Liver (tissue), 3 donors: ENCODE measurements at regions not wholly inside any gene's neighbourhood (a gene's known extent, or its start where the extent isn't known, plus 50 kb on each side); places are given as distances from the start of the nearest gene placed in this dataset.
"Not testable (repeated sequence)": the region's sequence is repeated elsewhere in the genome, so short reads cannot be mapped to it uniquely, and the experiment has no call there.

ENCODE experiments used
- HNF4G ChIP-seq: IDR thresholded peaks from 2 replicates; pipeline ENCODE4 v1.6.1; 2016; ENCODE audit warnings: antibody characterized with exemption
- JUND ChIP-seq, 2 donors: IDR thresholded peaks; 2 replicates each; pipeline ENCODE4 v1.6.1; 2016; ENCODE audit warnings: antibody characterized with exemption in 2 of 2
- MAX ChIP-seq: IDR thresholded peaks from 2 replicates; pipeline ENCODE4 v1.6.1; 2016; ENCODE audit warnings: antibody characterized with exemption
- RAD21 ChIP-seq, 2 donors: IDR thresholded peaks; 2 replicates each; pipeline ENCODE4 v1.6.1; 2016; ENCODE audit warnings: antibody characterized with exemption in 2 of 2, mild to moderate bottlenecking in 2 of 2
- REST ChIP-seq: IDR thresholded peaks from 2 replicates; pipeline ENCODE4 v1.6.1; 2016; ENCODE audit warnings: antibody characterized with exemption, mild to moderate bottlenecking
- TAF1 ChIP-seq: conservative IDR thresholded peaks from 2 replicates; pipeline ENCODE4 v1.6.1; 2016; ENCODE audit warnings: antibody characterized with exemption, mild to moderate bottlenecking
- YY1 ChIP-seq: IDR thresholded peaks from 2 replicates; pipeline ENCODE4 v1.6.1; 2016; ENCODE audit warnings: antibody characterized with exemption, mild to moderate bottlenecking
- TF ChIP-seq, protein P1 (sequence below): fragments of 150-350 bp; IDR thresholded peaks from 2 replicates; pipeline ENCODE4 v1.5.1; 2017; ENCODE audit warnings: improper control_type of control experiment, low read depth, low read length; ENCODE audit not compliant: missing input control
- TF ChIP-seq, protein P2 (sequence below): IDR thresholded peaks from 2 replicates; pipeline ENCODE4 v1.6.1; 2016; ENCODE audit warnings: antibody characterized with exemption
- donor health status: healthy.
- donor health status: healthy.

GRCh38 chrX:137107877-137108276 lies 74.1 kb upstream of the GPR101 start:
- TF ChIP-seq RAD21 (IDR thresholded peaks at IDR 0.05); YY1; REST; JUND (IDR thresholded peaks at IDR 0.05); TAF1; HNF4G; MAX: not testable (repeated sequence)
- TF ChIP-seq, protein P1, sequence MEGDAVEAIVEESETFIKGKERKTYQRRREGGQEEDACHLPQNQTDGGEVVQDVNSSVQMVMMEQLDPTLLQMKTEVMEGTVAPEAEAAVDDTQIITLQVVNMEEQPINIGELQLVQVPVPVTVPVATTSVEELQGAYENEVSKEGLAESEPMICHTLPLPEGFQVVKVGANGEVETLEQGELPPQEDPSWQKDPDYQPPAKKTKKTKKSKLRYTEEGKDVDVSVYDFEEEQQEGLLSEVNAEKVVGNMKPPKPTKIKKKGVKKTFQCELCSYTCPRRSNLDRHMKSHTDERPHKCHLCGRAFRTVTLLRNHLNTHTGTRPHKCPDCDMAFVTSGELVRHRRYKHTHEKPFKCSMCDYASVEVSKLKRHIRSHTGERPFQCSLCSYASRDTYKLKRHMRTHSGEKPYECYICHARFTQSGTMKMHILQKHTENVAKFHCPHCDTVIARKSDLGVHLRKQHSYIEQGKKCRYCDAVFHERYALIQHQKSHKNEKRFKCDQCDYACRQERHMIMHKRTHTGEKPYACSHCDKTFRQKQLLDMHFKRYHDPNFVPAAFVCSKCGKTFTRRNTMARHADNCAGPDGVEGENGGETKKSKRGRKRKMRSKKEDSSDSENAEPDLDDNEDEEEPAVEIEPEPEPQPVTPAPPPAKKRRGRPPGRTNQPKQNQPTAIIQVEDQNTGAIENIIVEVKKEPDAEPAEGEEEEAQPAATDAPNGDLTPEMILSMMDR: not testable (repeated sequence)
- TF ChIP-seq, protein P2, sequence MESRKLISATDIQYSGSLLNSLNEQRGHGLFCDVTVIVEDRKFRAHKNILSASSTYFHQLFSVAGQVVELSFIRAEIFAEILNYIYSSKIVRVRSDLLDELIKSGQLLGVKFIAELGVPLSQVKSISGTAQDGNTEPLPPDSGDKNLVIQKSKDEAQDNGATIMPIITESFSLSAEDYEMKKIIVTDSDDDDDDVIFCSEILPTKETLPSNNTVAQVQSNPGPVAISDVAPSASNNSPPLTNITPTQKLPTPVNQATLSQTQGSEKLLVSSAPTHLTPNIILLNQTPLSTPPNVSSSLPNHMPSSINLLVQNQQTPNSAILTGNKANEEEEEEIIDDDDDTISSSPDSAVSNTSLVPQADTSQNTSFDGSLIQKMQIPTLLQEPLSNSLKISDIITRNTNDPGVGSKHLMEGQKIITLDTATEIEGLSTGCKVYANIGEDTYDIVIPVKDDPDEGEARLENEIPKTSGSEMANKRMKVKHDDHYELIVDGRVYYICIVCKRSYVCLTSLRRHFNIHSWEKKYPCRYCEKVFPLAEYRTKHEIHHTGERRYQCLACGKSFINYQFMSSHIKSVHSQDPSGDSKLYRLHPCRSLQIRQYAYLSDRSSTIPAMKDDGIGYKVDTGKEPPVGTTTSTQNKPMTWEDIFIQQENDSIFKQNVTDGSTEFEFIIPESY: not testable (repeated sequence)
